ENCODE measurements at regions not wholly inside any gene's neighbourhood (a gene's known extent, or its start where the extent isn't known, plus 50 kb on each side); places are given as distances from the start of the nearest gene placed in this dataset.

GRCh38 chr6:40340957-40341356 is 246.2 kb downstream of the LRFN2 start:
- no peak for DNase-seq

- DNase-seq = no peak
These were observed 247.0 kb downstream of the LRFN2 start for GRCh38 chr6:40340196-40340595.

- DNase-seq = no peak
These were observed 248.9 kb downstream of the LRFN2 start for GRCh38 chr6:40338306-40338705.

- no peak for DNase-seq
These were observed 250.0 kb downstream of the LRFN2 start for GRCh38 chr6:40336940-40337760.

- no peak for DNase-seq
These were observed 250.9 kb downstream of the LRFN2 start for GRCh38 chr6:40336296-40336695.

- no peak for DNase-seq
These were observed 252.5 kb downstream of the LRFN2 start for GRCh38 chr6:40334496-40335270.

GRCh38 chr6:40331545-40331944 is 255.6 kb downstream of the LRFN2 start:
- no peak for DNase-seq

GRCh38 chr6:40330301-40330721 is 256.9 kb downstream of the LRFN2 start:
- no peak for DNase-seq

GRCh38 chr6:40328986-40329545 is 258.1 kb downstream of the LRFN2 start:
- no peak for DNase-seq

GRCh38 chr6:40328386-40328985 is 258.7 kb downstream of the LRFN2 start:
- peak; percentile 7 for DNase-seq

- DNase-seq = no peak
These were observed 260.3 kb downstream of the LRFN2 start for GRCh38 chr6:40326714-40327421.

GRCh38 chr6:40325791-40326190 is 261.4 kb downstream of the LRFN2 start:
- DNase-seq = no peak

- no peak for DNase-seq
These were observed 262.1 kb downstream of the LRFN2 start for GRCh38 chr6:40325041-40325440.

GRCh38 chr6:40323881-40324634 is 263.1 kb downstream of the LRFN2 start:
- no peak for DNase-seq

- DNase-seq = no peak
These were observed 264.8 kb downstream of the LRFN2 start for GRCh38 chr6:40322336-40322735.

- no peak for DNase-seq
These were observed 265.5 kb downstream of the LRFN2 start for GRCh38 chr6:40321616-40322015.

GRCh38 chr6:40320947-40321346 is 266.2 kb downstream of the LRFN2 start:
- no peak for DNase-seq

- DNase-seq = no peak
These were observed 266.7 kb downstream of the LRFN2 start for GRCh38 chr6:40320441-40320840.

- no peak for DNase-seq
These were observed 268.0 kb downstream of the LRFN2 start for GRCh38 chr6:40319124-40319523.

GRCh38 chr6:40315060-40315459 is 272.1 kb downstream of the LRFN2 start:
- no peak for DNase-seq

GRCh38 chr6:40313582-40313981 is 273.6 kb downstream of the LRFN2 start:
- DNase-seq = no peak
